ENCODE measurements at regions not wholly inside any gene's neighbourhood (a gene's known extent, or its start where the extent isn't known, plus 50 kb on each side); places are given as distances from the start of the nearest gene placed in this dataset.

GRCh38 chr7:153628406-153628805 is 423.8 kb upstream of the DPP6 start:
- H3K4me3 Mint-ChIP-seq (ENCODE audit: unreplicated experiment), result no peak overlapping the region

GRCh38 chr7:153628825-153629224 is 423.4 kb upstream of the DPP6 start:
- Mint-ChIP-seq H3K27me3 (ENCODE audit: unreplicated experiment) (no peaks in the 10 kb centered on the region), H3K4me1 (ENCODE audit: unreplicated experiment) (no peaks in the 10 kb centered on the region), H3K27ac (ENCODE audit: unreplicated experiment) (no peak overlapping the region), H3K9me3 (ENCODE audit: unreplicated experiment) (peaks cover 57% of the 10 kb centered on the region), H3K36me3 (ENCODE audit: unreplicated experiment) (no peaks in the 10 kb centered on the region), H3K4me3 (ENCODE audit: unreplicated experiment) (no peak overlapping the region)
- no peak for TF ChIP-seq CTCF (IDR thresholded peaks at IDR 0.05)
- DNase-seq (ENCODE audit: extremely low spot score, unreplicated experiment), result no peak

More at GRCh38 chr7:153628406-153628805, 423.8 kb upstream of the DPP6 start:
- TF ChIP-seq CTCF (IDR thresholded peaks at IDR 0.05), result no peak
- no peak overlapping the region for H3K27ac Mint-ChIP-seq (ENCODE audit: unreplicated experiment)
- no peaks in the 10 kb centered on the region for H3K36me3 Mint-ChIP-seq (ENCODE audit: unreplicated experiment)
- no peaks in the 10 kb centered on the region for H3K27me3 Mint-ChIP-seq (ENCODE audit: unreplicated experiment)
- no peaks in the 10 kb centered on the region for H3K4me1 Mint-ChIP-seq (ENCODE audit: unreplicated experiment)
- no peak for DNase-seq (ENCODE audit: extremely low spot score, unreplicated experiment)
- H3K9me3 Mint-ChIP-seq (ENCODE audit: unreplicated experiment), result peaks cover 57% of the 10 kb centered on the region

DNA sequence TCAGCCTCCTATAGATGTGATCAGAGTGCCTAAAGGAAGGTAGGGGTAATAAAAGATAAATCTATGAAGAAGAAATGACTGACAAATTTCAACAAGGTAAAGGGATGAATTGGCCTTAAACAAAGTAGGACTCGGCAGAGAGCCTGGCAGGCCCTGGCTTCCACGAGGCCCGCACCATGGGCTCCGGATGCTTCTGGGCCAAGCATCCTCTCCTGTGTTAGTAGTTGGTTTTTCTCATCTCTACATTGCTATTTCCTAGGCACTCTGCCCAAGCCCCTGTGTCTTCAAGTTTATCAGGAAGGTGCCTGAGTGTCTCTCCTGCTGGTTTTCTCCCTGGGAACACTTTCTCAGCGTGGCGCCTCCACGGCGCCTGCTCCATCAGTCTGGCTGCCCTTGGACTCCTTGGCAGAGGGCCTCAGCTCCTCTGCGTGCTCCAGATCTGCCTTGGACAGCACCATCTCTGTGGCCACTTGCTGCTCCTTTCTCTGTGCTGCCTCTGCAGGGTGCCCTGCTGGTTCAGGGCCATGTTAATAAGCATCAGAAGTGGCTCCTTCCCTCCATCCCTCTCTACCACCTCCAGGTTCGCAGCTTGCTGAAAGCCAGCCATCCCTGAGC is 413.3 kb upstream of the DPP6 start:
- Mint-ChIP-seq H3K27me3 (ENCODE audit: unreplicated experiment) (no peaks in the 10 kb centered on the region), H3K27ac (ENCODE audit: unreplicated experiment) (no peak overlapping the region), H3K9me3 (ENCODE audit: unreplicated experiment) (peaks cover 36% of the 10 kb centered on the region), H3K36me3 (ENCODE audit: unreplicated experiment) (peaks cover 1% of the 10 kb centered on the region), H3K4me1 (ENCODE audit: unreplicated experiment) (no peaks in the 10 kb centered on the region), H3K4me3 (ENCODE audit: unreplicated experiment) (no peak overlapping the region)
- no peak for DNase-seq (ENCODE audit: extremely low spot score, unreplicated experiment)
- no peak for TF ChIP-seq CTCF (IDR thresholded peaks at IDR 0.05)

- H3K4me3 Mint-ChIP-seq (ENCODE audit: unreplicated experiment), result no peak overlapping the region
- H3K27me3 Mint-ChIP-seq (ENCODE audit: unreplicated experiment), result no peaks in the 10 kb centered on the region
- H3K27ac Mint-ChIP-seq (ENCODE audit: unreplicated experiment), result no peak overlapping the region
- peaks cover 46% of the 10 kb centered on the region for H3K9me3 Mint-ChIP-seq (ENCODE audit: unreplicated experiment)
- no peak for TF ChIP-seq CTCF (IDR thresholded peaks at IDR 0.05)
- no peak for DNase-seq (ENCODE audit: extremely low spot score, unreplicated experiment)
- H3K36me3 Mint-ChIP-seq (ENCODE audit: unreplicated experiment), result no peaks in the 10 kb centered on the region
- no peaks in the 10 kb centered on the region for H3K4me1 Mint-ChIP-seq (ENCODE audit: unreplicated experiment)
Observed at GRCh38 chr7:153640586-153640985, 411.6 kb upstream of the DPP6 start.

DNA sequence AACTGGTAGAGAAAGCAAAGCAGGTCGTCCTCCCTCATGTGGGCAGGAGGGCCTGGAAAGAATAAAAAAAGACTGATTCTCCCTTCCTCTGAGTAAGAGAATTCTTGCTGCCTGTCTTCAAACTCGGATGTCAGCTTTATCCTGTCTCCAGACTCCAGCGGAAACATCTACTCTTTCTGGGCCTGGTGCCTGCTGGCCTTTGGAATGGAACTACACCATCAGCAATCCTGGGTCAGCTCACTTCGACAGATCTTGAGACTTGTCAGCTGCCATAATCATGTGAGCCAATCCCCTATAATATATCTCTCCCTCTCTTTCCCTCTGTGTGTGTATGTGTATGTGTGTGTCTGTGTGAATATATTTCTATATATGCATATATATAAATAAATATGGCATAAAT is 411.0 kb upstream of the DPP6 start:
- Mint-ChIP-seq H3K36me3 (ENCODE audit: unreplicated experiment) (no peaks in the 10 kb centered on the region), H3K27ac (ENCODE audit: unreplicated experiment) (no peak overlapping the region)

More for the DNA sequence above, 411.0 kb upstream of the DPP6 start:
- peaks cover 45% of the 10 kb centered on the region for H3K9me3 Mint-ChIP-seq (ENCODE audit: unreplicated experiment)
- no peak for TF ChIP-seq CTCF (IDR thresholded peaks at IDR 0.05)
- H3K4me3 Mint-ChIP-seq (ENCODE audit: unreplicated experiment), result no peak overlapping the region
- no peaks in the 10 kb centered on the region for H3K27me3 Mint-ChIP-seq (ENCODE audit: unreplicated experiment)
- DNase-seq (ENCODE audit: extremely low spot score, unreplicated experiment), result no peak
- H3K4me1 Mint-ChIP-seq (ENCODE audit: unreplicated experiment), result no peaks in the 10 kb centered on the region

Data from osteocyte (in vitro differentiated cells).